PFSK-1 (cell line): ENCODE measurements at regions not wholly inside any gene's neighbourhood (a gene's known extent, or its start where the extent isn't known, plus 50 kb on each side); places are given as distances from the start of the nearest gene placed in this dataset.

ENCODE experiments used
- FOXP2 ChIP-seq: optimal IDR thresholded peaks from 2 replicates; pipeline ENCODE3; 2011; ENCODE audit warnings: borderline replicate concordance, control low read depth, inconsistent platforms; ENCODE audit not compliant: insufficient read depth; ENCODE audit errors: extremely low read length, extremely low read depth
- POLR2AphosphoS5 ChIP-seq: IDR thresholded peaks from 2 replicates; pipeline ENCODE4 v1.6.1; 2012; ENCODE audit warnings: low read depth, mild to moderate bottlenecking, control low read depth, low read length, moderate library complexity
- SIN3A ChIP-seq: IDR thresholded peaks from 2 replicates; pipeline ENCODE4 v1.6.1; 2012; ENCODE audit warnings: mild to moderate bottlenecking, low read length, moderate library complexity, borderline replicate concordance; ENCODE audit not compliant: insufficient read depth
- TAF1 ChIP-seq: IDR thresholded peaks from 2 replicates; pipeline ENCODE4 v1.6.1; 2012; ENCODE audit warnings: low read length, control low read depth, borderline replicate concordance; ENCODE audit not compliant: insufficient read depth
- TF ChIP-seq, protein P1 (sequence below), 2 experiments: IDR thresholded peaks; 2 replicates each; pipeline versions ENCODE4 v1.6.1 to v1.8.0; 2011 to 2012; ENCODE audit warnings: low read depth in 2 of 2, low read length in 2 of 2, control low read depth in 1 of 2, inconsistent platforms in 1 of 2, mild to moderate bottlenecking in 1 of 2, moderate library complexity in 1 of 2; ENCODE audit not compliant: insufficient read depth in 1 of 2

DNA sequence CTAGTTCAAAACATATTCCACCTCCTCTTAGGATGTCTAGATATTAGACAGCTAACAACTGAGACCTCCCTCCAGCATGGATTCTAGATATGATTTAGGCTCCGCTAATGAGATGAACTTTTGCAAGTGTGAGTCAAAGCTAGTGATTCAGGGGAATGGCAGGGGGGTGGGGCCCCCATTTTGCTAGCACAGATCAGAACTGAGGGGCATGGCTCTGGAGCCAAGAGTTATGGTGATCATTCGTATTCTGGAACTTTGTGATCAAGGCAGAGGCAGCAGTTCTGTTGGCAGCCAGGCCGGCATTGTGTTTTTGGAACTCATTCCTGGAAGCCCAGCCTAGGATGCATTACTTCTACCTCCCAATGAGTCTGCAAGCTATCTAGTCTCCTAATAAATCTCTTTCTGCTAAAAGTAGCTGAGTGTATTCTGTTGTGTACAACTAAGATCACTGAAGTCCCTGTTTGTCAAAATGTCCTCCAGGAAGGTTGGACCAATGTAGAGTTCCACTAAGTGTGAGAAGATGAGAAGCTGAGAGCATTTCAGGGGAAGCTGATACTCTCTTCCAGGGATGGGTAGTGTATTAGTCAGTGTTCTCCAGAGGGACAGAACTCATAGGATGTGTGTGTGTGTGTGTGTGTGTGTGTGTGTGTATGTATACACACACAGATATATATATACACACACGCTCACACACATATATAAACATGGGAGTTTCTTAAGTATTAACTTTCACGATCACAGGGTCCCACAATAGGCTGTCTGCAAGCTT, 312.7 kb downstream of the TLE3 start:
- TF ChIP-seq, protein P1, sequence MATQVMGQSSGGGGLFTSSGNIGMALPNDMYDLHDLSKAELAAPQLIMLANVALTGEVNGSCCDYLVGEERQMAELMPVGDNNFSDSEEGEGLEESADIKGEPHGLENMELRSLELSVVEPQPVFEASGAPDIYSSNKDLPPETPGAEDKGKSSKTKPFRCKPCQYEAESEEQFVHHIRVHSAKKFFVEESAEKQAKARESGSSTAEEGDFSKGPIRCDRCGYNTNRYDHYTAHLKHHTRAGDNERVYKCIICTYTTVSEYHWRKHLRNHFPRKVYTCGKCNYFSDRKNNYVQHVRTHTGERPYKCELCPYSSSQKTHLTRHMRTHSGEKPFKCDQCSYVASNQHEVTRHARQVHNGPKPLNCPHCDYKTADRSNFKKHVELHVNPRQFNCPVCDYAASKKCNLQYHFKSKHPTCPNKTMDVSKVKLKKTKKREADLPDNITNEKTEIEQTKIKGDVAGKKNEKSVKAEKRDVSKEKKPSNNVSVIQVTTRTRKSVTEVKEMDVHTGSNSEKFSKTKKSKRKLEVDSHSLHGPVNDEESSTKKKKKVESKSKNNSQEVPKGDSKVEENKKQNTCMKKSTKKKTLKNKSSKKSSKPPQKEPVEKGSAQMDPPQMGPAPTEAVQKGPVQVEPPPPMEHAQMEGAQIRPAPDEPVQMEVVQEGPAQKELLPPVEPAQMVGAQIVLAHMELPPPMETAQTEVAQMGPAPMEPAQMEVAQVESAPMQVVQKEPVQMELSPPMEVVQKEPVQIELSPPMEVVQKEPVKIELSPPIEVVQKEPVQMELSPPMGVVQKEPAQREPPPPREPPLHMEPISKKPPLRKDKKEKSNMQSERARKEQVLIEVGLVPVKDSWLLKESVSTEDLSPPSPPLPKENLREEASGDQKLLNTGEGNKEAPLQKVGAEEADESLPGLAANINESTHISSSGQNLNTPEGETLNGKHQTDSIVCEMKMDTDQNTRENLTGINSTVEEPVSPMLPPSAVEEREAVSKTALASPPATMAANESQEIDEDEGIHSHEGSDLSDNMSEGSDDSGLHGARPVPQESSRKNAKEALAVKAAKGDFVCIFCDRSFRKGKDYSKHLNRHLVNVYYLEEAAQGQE (IDR thresholded peaks at IDR 0.05; ENCODE audit: insufficient read depth in 1 of 2, low read depth in 2 of 2, low read length in 2 of 2) = no peak
- TF ChIP-seq SIN3A (no peak), POLR2AphosphoS5 (no peak), TAF1 (no peak), FOXP2 (no peak)

DNA sequence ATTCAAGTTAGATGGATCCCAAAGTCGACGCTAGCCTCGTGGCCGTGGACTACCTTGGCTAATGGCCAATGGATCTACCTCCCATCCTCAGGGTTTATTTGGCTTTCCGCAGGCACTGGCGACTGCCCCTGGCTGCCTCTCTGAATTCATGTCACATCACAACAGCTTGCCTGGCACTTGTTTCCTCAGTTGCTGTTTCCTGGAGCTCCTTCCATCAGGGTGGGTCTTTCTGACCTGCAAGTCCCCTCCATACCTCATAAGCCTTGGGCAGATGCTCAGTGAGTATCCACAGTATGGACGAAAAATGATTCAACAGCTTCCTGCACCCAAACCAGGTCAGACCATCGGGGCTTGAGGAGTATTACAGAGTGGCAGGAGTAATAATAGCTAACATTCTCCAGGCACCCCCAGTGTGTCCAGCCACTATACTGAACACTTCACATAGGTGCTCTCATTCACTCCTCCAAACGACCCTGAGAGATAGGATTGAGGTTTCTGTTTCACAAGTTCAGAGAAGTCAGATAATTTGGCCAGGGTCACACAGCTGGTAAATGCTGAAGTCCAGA, 311.5 kb downstream of the TLE3 start:
- TF ChIP-seq SIN3A (no peak), TAF1 (no peak), POLR2AphosphoS5 (no peak), FOXP2 (no peak)
- TF ChIP-seq, protein P1 (IDR thresholded peaks at IDR 0.05; ENCODE audit: insufficient read depth in 1 of 2, low read depth in 2 of 2, low read length in 2 of 2) = no peak

DNA sequence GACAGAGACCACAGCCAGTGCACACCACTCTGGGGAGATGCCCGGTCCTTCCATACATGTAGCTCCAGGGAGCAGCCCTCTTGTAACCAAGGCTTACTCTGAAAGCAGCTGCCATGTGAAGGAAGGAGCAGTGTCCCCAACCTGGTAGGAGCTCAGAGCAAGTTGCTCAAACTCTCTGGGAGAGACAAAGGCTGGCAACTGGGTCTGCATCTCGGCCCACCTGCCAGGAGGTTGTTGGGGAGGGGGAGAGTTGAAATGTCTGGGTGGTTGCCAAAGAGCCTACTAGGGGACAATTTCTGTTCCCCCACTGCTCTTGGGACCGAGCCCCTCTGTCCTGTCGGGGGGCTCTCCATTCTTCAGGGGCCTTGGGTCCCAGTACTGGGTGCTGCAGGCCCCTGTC, 309.9 kb downstream of the TLE3 start:
- TF ChIP-seq TAF1 (no peak), SIN3A (no peak), POLR2AphosphoS5 (no peak), FOXP2 (no peak)
- TF ChIP-seq, protein P1 (IDR thresholded peaks at IDR 0.05; ENCODE audit: insufficient read depth in 1 of 2, low read depth in 2 of 2, low read length in 2 of 2) = no peak

DNA sequence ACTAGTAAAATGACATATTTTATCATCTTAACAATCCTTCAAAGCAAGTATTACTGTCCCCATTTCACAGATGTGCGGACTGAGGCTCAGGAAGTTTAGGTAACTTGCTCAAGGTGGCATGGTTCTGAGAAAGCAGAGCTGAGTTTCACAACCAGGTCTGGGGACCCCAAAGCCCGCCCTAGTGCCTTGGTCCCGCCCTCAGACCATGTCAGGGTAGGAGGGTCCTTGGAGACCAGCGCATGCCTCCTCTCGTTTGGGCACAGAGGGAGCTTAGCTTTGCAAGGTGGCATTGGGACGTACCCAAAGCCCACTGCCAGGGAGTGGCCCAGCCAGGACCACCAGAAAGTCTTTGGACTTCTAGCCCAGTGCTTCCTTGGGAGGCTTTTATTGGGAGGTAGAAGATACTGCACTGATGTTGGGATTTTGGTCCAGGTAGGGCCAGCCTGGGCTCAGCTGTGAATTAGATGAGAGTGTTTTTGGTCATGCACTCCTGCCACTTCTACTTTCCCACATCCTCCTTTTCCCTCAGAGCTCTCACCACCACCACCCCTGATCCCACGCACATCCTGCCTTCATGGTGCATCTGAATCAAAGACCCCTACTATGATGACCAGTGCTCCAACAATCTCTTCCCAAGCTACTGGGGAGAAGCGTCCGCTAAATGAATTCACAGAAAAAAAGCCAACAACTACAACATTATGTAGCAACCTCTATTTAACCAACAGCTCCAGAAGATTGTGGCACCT, 307.9 kb downstream of the TLE3 start:
- TF ChIP-seq FOXP2 = no peak
- TF ChIP-seq TAF1 = no peak
- no peak for TF ChIP-seq SIN3A
- TF ChIP-seq, protein P1 (IDR thresholded peaks at IDR 0.05; ENCODE audit: insufficient read depth in 1 of 2, low read depth in 2 of 2, low read length in 2 of 2) = no peak
- TF ChIP-seq POLR2AphosphoS5 = no peak
